OCI-LY3 (cell line): ENCODE measurements at regions not wholly inside any gene's neighbourhood (a gene's known extent, or its start where the extent isn't known, plus 50 kb on each side); places are given as distances from the start of the nearest gene placed in this dataset.

Experiments
- H2AFZ ChIP-seq: fragments of 200-600, 300-600 bp; shearing (Covaris generic); 2 replicates; pipeline ENCODE4 v1.6.0; 2014; ENCODE audit warnings: antibody characterized with exemption, low read depth, low read length
- H3K27ac ChIP-seq: fragments of 200-600, 300-600 bp; sonication (generic); 2 replicates; pipeline ENCODE4 v1.5.1; 2014; ENCODE audit warnings: mild to moderate bottlenecking, low read length, moderate library complexity, mixed read lengths
- H3K27me3 ChIP-seq: fragments of 200-600, 300-600 bp; sonication (generic); 2 replicates; pipeline ENCODE4 v1.6.1; 2014; ENCODE audit warnings: low read depth, low read length, mixed read lengths
- H3K36me3 ChIP-seq: fragments of 200-600, 300-600 bp; sonication (generic); replicated peaks from 2 replicates; pipeline ENCODE3; 2014; ENCODE audit warnings: low read depth, low read length, mixed read lengths
- H3K4me1 ChIP-seq: fragments of 300-600, 200-600 bp; sonication (generic); 2 replicates; pipeline ENCODE4 v1.6.1; 2014; ENCODE audit warnings: low read length, mixed read lengths
- H3K4me2 ChIP-seq: fragments of 200-600, 300-600 bp; sonication (generic); 2 replicates; pipeline ENCODE4 v1.6.1; 2014; ENCODE audit warnings: low read length, mixed read lengths
- H3K4me3 ChIP-seq: fragments of 300-600, 200-600 bp; sonication (generic); 2 replicates; pipeline ENCODE4 v1.5.1; 2014; ENCODE audit warnings: antibody characterized with exemption, mild to moderate bottlenecking, low read length, moderate library complexity
- H3K79me2 ChIP-seq: fragments of 300-600, 200-600 bp; shearing (Covaris generic); 2 replicates; pipeline ENCODE4 v1.6.1; 2014; ENCODE audit warnings: mild to moderate bottlenecking, low read length, mixed read lengths
- H3K9ac ChIP-seq: fragments of 300-600, 200-600 bp; shearing (Covaris generic); 2 replicates; pipeline ENCODE4 v1.6.0; 2014; ENCODE audit warnings: mild to moderate bottlenecking, low read length, moderate library complexity
- H3K9me3 ChIP-seq: fragments of 200-600, 300-600 bp; shearing (Covaris generic); 2 replicates; pipeline ENCODE4 v1.6.1; 2014; ENCODE audit warnings: low read length, mixed read lengths; ENCODE audit not compliant: insufficient read depth
- H4K20me1 ChIP-seq: fragments of 200-600, 300-600 bp; sonication (generic); 2 replicates; pipeline ENCODE4 v1.6.1; 2016; ENCODE audit warnings: low read length, mixed read lengths; ENCODE audit not compliant: insufficient read depth
- EZH2phosphoT487 ChIP-seq: fragments of 200-600 bp; shearing (Covaris generic); IDR thresholded peaks from 2 replicates; pipeline ENCODE4 v1.6.1; 2018; ENCODE audit warnings: antibody characterized with exemption, mixed run types, low read depth
- TF ChIP-seq, protein P1 (sequence below): fragments of 200-600, 300-600 bp; sonication (generic); IDR thresholded peaks from 2 replicates; pipeline ENCODE4 v1.5.1; 2014; ENCODE audit warnings: antibody characterized with exemption, low read length, low read depth

DNA sequence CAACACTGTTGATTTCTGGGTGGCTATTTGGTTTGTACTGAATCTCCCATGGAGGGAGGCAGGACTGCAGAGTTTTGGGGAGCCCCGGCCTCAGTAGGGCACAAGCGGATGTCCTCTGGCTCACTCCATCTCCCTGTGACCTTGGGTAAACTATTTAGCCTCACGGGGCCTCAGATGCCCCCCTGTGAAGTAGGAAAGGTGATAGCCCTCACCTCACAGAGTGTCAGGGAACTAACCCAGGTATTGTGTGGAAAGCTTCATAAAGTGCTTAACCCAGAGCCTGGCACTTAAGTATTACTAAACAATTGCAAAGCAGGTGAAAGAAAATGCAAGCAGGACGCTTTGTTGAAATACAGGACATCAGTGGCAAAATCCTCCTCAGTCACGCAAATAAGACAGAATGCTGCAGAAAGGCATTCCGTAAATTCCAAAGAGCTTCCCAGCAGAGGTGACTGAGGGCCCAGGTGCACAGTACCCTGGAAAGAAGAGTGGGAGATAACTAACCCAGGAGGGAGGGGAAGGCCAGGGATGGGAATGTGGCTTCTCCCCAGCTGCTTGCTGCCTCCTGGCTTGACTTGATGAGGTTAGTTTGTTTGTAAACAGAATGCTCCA is 436.3 kb downstream of the PRDM2 start:
- no peak overlapping the region for H3K9ac ChIP-seq
- H3K27ac ChIP-seq: no peak overlapping the region
- H3K4me3 ChIP-seq: no peak overlapping the region
- H3K4me1 ChIP-seq: no peaks in the 10 kb centered on the region
- no peak overlapping the region for H2AFZ ChIP-seq
- H4K20me1 ChIP-seq: no peaks in the 10 kb centered on the region
- H3K4me2 ChIP-seq: no peak overlapping the region
- H3K27me3 ChIP-seq: no peaks in the 10 kb centered on the region
- no peaks in the 10 kb centered on the region for H3K36me3 ChIP-seq
- H3K79me2 ChIP-seq: no peaks in the 10 kb centered on the region
- no peaks in the 10 kb centered on the region for H3K9me3 ChIP-seq
- TF ChIP-seq EZH2phosphoT487: no peak
- TF ChIP-seq, protein P1, sequence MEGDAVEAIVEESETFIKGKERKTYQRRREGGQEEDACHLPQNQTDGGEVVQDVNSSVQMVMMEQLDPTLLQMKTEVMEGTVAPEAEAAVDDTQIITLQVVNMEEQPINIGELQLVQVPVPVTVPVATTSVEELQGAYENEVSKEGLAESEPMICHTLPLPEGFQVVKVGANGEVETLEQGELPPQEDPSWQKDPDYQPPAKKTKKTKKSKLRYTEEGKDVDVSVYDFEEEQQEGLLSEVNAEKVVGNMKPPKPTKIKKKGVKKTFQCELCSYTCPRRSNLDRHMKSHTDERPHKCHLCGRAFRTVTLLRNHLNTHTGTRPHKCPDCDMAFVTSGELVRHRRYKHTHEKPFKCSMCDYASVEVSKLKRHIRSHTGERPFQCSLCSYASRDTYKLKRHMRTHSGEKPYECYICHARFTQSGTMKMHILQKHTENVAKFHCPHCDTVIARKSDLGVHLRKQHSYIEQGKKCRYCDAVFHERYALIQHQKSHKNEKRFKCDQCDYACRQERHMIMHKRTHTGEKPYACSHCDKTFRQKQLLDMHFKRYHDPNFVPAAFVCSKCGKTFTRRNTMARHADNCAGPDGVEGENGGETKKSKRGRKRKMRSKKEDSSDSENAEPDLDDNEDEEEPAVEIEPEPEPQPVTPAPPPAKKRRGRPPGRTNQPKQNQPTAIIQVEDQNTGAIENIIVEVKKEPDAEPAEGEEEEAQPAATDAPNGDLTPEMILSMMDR: no peak

DNA sequence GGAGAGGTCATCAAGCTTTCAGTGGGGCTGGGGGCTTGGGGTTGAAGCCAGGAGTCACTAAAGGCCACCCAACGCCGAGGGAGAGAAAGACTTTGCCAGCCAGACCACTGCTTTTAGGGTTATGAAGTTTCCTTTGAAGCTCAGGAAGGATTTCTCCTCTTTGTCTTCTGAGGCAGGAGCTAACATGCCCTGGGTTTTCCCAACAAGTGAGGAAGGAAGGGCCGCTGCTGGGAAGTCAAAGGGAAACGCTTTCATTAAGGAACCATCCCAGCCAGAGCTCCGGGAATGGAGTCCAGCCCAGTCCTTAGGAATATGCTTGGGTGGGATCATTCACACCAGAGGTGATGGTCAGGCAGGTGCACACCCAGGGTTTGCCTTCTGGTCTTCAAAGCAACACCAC is 436.9 kb downstream of the PRDM2 start:
- Histone ChIP-seq H3K4me2 (no peak overlapping the region), H3K9ac (no peak overlapping the region), H3K27ac (no peak overlapping the region), H2AFZ (no peak overlapping the region), H3K4me1 (no peaks in the 10 kb centered on the region), H3K4me3 (no peak overlapping the region), H3K9me3 (no peaks in the 10 kb centered on the region), H3K36me3 (no peaks in the 10 kb centered on the region), H3K79me2 (no peaks in the 10 kb centered on the region), H3K27me3 (no peaks in the 10 kb centered on the region), H4K20me1 (no peaks in the 10 kb centered on the region)
- TF ChIP-seq EZH2phosphoT487: no peak
- TF ChIP-seq, protein P1: no peak

DNA sequence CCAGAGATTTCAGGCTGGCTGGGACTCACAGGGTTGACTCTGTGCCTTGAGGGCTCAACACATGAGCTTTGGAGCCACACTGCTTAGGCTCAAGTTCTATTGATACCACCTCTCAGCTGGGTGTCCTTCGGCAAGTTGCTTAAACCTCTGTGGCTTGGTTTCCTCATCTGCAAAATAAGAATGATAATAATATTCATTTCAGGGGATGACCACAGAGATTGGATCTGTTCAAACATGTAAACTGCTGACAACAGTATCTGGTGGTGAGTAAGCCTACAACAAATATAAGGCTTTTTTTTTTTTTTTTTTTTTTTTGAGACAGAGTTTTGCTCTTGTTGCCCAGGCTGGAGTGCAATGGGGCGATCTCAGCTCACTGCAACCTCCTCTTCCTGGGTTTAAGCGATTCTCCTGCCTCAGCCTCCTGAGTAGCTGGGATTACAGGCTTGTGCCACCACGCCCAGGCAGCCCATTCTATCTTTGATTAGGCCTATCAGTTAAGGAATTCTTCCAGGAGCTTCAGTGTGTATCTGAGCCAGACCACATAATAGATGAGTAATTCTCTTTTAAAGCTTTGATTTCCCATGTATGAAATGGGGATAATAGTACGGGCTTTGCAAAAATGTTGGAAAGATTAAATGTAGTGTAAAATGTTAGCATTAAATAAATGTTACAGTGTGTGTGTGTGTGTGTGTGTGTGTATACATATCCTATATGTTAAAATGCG is 437.6 kb downstream of the PRDM2 start:
- Histone ChIP-seq H3K4me3 (no peak overlapping the region), H3K9ac (no peak overlapping the region), H3K9me3 (no peaks in the 10 kb centered on the region), H3K4me1 (no peaks in the 10 kb centered on the region), H2AFZ (no peak overlapping the region), H4K20me1 (no peaks in the 10 kb centered on the region), H3K27ac (no peak overlapping the region), H3K4me2 (no peak overlapping the region), H3K36me3 (no peaks in the 10 kb centered on the region), H3K27me3 (no peaks in the 10 kb centered on the region), H3K79me2 (no peaks in the 10 kb centered on the region)
- no peak for TF ChIP-seq EZH2phosphoT487
- TF ChIP-seq, protein P1: no peak

DNA sequence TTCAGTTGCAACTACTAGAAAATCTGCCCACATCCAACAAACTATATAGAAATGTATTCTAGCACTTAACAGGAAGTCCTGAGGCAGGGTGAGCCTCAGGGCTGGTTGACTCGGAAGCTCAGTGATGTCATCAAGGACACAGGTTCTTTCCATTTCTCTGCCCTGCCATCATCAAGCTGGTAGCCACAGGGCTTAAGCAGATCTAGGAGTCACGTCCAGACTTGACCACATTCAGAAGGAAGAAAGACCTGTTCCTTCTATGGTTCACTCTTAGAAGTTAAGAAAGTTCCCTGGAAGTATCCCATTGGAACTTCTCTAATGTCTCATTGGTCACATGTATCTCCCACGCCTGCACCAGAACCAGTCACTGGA is 438.1 kb downstream of the PRDM2 start:
- H3K9ac ChIP-seq: no peak overlapping the region
- no peaks in the 10 kb centered on the region for H4K20me1 ChIP-seq
- no peak overlapping the region for H3K27ac ChIP-seq
- H2AFZ ChIP-seq: no peak overlapping the region
- no peak overlapping the region for H3K4me3 ChIP-seq
- TF ChIP-seq EZH2phosphoT487: no peak
- TF ChIP-seq, protein P1: no peak
- H3K27me3 ChIP-seq: no peaks in the 10 kb centered on the region
- H3K4me1 ChIP-seq: no peaks in the 10 kb centered on the region
- no peaks in the 10 kb centered on the region for H3K36me3 ChIP-seq
- H3K79me2 ChIP-seq: no peaks in the 10 kb centered on the region
- H3K4me2 ChIP-seq: no peak overlapping the region
- no peaks in the 10 kb centered on the region for H3K9me3 ChIP-seq
